ENCODE measurements at regions not wholly inside any gene's neighbourhood (a gene's known extent, or its start where the extent isn't known, plus 50 kb on each side); places are given as distances from the start of the nearest gene placed in this dataset.
"Not testable (repeated sequence)": the region's sequence is repeated elsewhere in the genome, so short reads cannot be mapped to it uniquely, and the experiment has no call there.

- not testable (repeated sequence) for TF ChIP-seq SREBF2 (IDR thresholded peaks at IDR 0.05); CEBPB (IDR thresholded peaks at IDR 0.05); SMC3 (IDR thresholded peaks at IDR 0.05); EP300 (IDR thresholded peaks at IDR 0.05); CTCF (IDR thresholded peaks at IDR 0.05); POLR2A (IDR thresholded peaks at IDR 0.05; ENCODE audit: low read length); GATA3 (IDR thresholded peaks at IDR 0.05; ENCODE audit: borderline replicate concordance); NR3C1 (IDR thresholded peaks at IDR 0.05)
These were observed 65.1 kb upstream of the SLC13A1 start for GRCh38 chr7:123264820-123265219.

Data from A549 (cell line).